Esophagus squamous epithelium (tissue), 5 donors: ENCODE measurements at regions not wholly inside any gene's neighbourhood (a gene's known extent, or its start where the extent isn't known, plus 50 kb on each side); places are given as distances from the start of the nearest gene placed in this dataset.

Experiments
- DNase-seq: peaks from one replicate; lab custom pipeline; 2025; lab: John Stamatoyannopoulos, UW
- H3K27ac ChIP-seq, 4 donors: fragments of 200-600 bp; sonication (generic); one replicate each; pipeline ENCODE4 v1.5.1; 2016 to 2019; ENCODE audit warnings: mild to moderate bottlenecking in 1 of 4
- H3K27me3 ChIP-seq, 4 donors: fragments of 200-600 bp; sonication (generic); 1 replicate in 3 of 4; 2 replicates in 1 of 4; pipeline versions ENCODE4 v1.5.1 to v1.6.0; 2017 to 2021; ENCODE audit warnings: antibody characterized with exemption in 1 of 4
- H3K36me3 ChIP-seq, 3 donors: fragments of 200-600 bp; sonication (generic); one replicate each; pipeline ENCODE4 v1.5.1; 2016 to 2019
- H3K4me1 ChIP-seq, 3 donors: fragments of 200-600 bp; sonication (generic); one replicate each; pipeline ENCODE4 v1.5.1; 2017 to 2019
- H3K4me3 ChIP-seq, 4 donors: fragments of 200-600 bp; sonication (generic); 1 replicate in 3 of 4; 2 replicates in 1 of 4; pipeline ENCODE4 v1.5.1; 2016 to 2019; ENCODE audit warnings: mild to moderate bottlenecking in 2 of 4, moderate library complexity in 1 of 4
- H3K9me3 ChIP-seq, 3 donors: fragments of 200-600 bp; sonication (generic); one replicate each; pipeline ENCODE4 v1.5.1; 2016 to 2019
- CTCF ChIP-seq, 6 experiments: fragments of 450-650 bp in 4 of 6; fragments of 200-600 bp in 2 of 6; sonication (generic) in 2 of 6; IDR thresholded peaks; one replicate each; pipeline ENCODE4 v1.5.1; 2016 to 2019; ENCODE audit warnings: antibody characterized with exemption in 6 of 6, mild to moderate bottlenecking in 4 of 6, moderate library complexity in 4 of 6
- POLR2A ChIP-seq, 4 donors: fragments of 450-650 bp; IDR thresholded peaks; one replicate each; pipeline ENCODE4 v1.6.1; 2017; ENCODE audit warnings: antibody characterized with exemption in 4 of 4, mild to moderate bottlenecking in 4 of 4, moderate library complexity in 3 of 4
- WGBS, 2 donors: methylation state at CpG; one replicate each; pipeline ENCODE4 v1.1.5; 2018; 5-methylcytosine and 5-hydroxymethylcytosine counted together
- intact Hi-C: fragments of 100-400 bp; cut with DNase I; formaldehyde crosslinking; loops from one replicate; pipeline ENCODE4 v1.15.0; 2022
- donor health status: DM: yes; HTN: yes; CAD: no.

GRCh38 chr3:166367947-166368533, 530.8 kb upstream of the BCHE start:
- DNase-seq = no peak
- H3K4me1 ChIP-seq = no peaks in the 10 kb centered on the region
- H3K4me3 ChIP-seq = no peak overlapping the region
- intact Hi-C loops = no loop called here
- no peak overlapping the region for H3K27ac ChIP-seq
- no peaks in the 10 kb centered on the region for H3K36me3 ChIP-seq
- no peaks in the 10 kb centered on the region for H3K9me3 ChIP-seq
- TF ChIP-seq POLR2A (IDR thresholded peaks at IDR 0.05) = no peak
- TF ChIP-seq CTCF (IDR thresholded peaks at IDR 0.05) = no peak
- H3K27me3 ChIP-seq = no peaks in the 10 kb centered on the region
- 40 to 60% methylated on average over 1 of the region's 2 CpGs for WGBS, 2 donors

GRCh38 chr3:166362698-166363097, 525.5 kb upstream of the BCHE start:
- TF ChIP-seq CTCF (IDR thresholded peaks at IDR 0.05) (no peak), POLR2A (IDR thresholded peaks at IDR 0.05) (no peak)
- no peak for DNase-seq
- Histone ChIP-seq H3K4me3 (no peak overlapping the region), H3K27ac (no peak overlapping the region), H3K4me1 (no peaks in the 10 kb centered on the region), H3K36me3 (no peaks in the 10 kb centered on the region), H3K27me3 (no peaks in the 10 kb centered on the region), H3K9me3 (no peaks in the 10 kb centered on the region)
- intact Hi-C loops = no loop called here
- WGBS, 2 donors = 40 to 49% methylated on average over 2 of the region's 2 CpGs

- no peak for DNase-seq
- no peaks in the 10 kb centered on the region for H3K36me3 ChIP-seq
- intact Hi-C loops = no loop called here
- no peak overlapping the region for H3K27ac ChIP-seq
- H3K4me3 ChIP-seq = no peak overlapping the region
- H3K9me3 ChIP-seq = no peaks in the 10 kb centered on the region
- no peak for TF ChIP-seq POLR2A (IDR thresholded peaks at IDR 0.05)
- TF ChIP-seq CTCF (IDR thresholded peaks at IDR 0.05) = no peak
- H3K4me1 ChIP-seq = no peaks in the 10 kb centered on the region
- H3K27me3 ChIP-seq = no peaks in the 10 kb centered on the region
Observed at GRCh38 chr3:166360720-166361119, 523.5 kb upstream of the BCHE start.

GRCh38 chr3:166351461-166351860, 514.2 kb upstream of the BCHE start:
- intact Hi-C loops = no loop called here
- 8 to 29% methylated on average over 1 of the region's 1 CpG for whole genome bisulfite sequencing, 2 donors
- no peaks in the 10 kb centered on the region for H3K36me3 ChIP-seq
- no peaks in the 10 kb centered on the region for H3K9me3 ChIP-seq
- no peaks in the 10 kb centered on the region for H3K27me3 ChIP-seq
- TF ChIP-seq POLR2A (IDR thresholded peaks at IDR 0.05) (no peak), CTCF (IDR thresholded peaks at IDR 0.05) (no peak)
- H3K4me1 ChIP-seq = no peaks in the 10 kb centered on the region
- H3K4me3 ChIP-seq = no peak overlapping the region
- no peak for DNase-seq
- H3K27ac ChIP-seq = no peak overlapping the region

- H3K9me3 ChIP-seq = no peaks in the 10 kb centered on the region
- no peak overlapping the region for H3K4me3 ChIP-seq
- DNase-seq = no peak
- no peaks in the 10 kb centered on the region for H3K4me1 ChIP-seq
- H3K27ac ChIP-seq = no peak overlapping the region
- no peaks in the 10 kb centered on the region for H3K27me3 ChIP-seq
- intact Hi-C loops = no loop called here
- no peaks in the 10 kb centered on the region for H3K36me3 ChIP-seq
- TF ChIP-seq CTCF (IDR thresholded peaks at IDR 0.05) (no peak), POLR2A (IDR thresholded peaks at IDR 0.05) (no peak)
Observed at GRCh38 chr3:166340604-166341266, 503.5 kb upstream of the BCHE start.
